Adrenal gland (tissue), 9 donors: ENCODE measurements at regions not wholly inside any gene's neighbourhood (a gene's known extent, or its start where the extent isn't known, plus 50 kb on each side); places are given as distances from the start of the nearest gene placed in this dataset.

Experiments
- DNase-seq, 7 donors: peaks; one replicate each; pipeline ENCODE4 v3.0.0-alpha.2; 2019 to 2020
- H3K27ac ChIP-seq, 5 donors: fragments of 200-600 bp; sonication (generic) in 4 of 5; 1 replicate in 3 of 5; 2 replicates in 2 of 5; pipeline versions ENCODE4 v1.5.1 to v1.8.0; 2016 to 2020; ENCODE audit warnings: mild to moderate bottlenecking in 1 of 5
- H3K27me3 ChIP-seq: fragments of 200-600 bp; 2 replicates; pipeline ENCODE4 v1.8.0; 2021
- H3K36me3 ChIP-seq, 2 donors: fragments of 200-600 bp; replicated peaks in 1 of 2; 1 replicate in 1 of 2; 2 replicates in 1 of 2; pipeline versions ENCODE4 v1.5.1 to v1.8.0; 2018 to 2022
- H3K4me1 ChIP-seq, 2 donors: fragments of 200-600 bp; replicated peaks in 1 of 2; 1 replicate in 1 of 2; 2 replicates in 1 of 2; pipeline versions ENCODE4 v1.5.1 to v1.8.0; 2018 to 2021
- H3K4me3 ChIP-seq, 4 donors: fragments of 200-600 bp; sonication (generic) in 3 of 4; one replicate each; pipeline ENCODE4 v1.5.1; 2016 to 2018
- H3K9me3 ChIP-seq, 3 donors: fragments of 200-600 bp; sonication (generic) in 1 of 3; replicated peaks in 1 of 3; 1 replicate in 2 of 3; 2 replicates in 1 of 3; pipeline versions ENCODE4 v1.5.1 to v1.8.0; 2016 to 2021
- CTCF ChIP-seq, 6 experiments: fragments of 450-650 bp in 4 of 6; fragments of 200-600 bp in 2 of 6; sonication (generic) in 1 of 6; IDR thresholded peaks; 1 replicate in 5 of 6; 2 replicates in 1 of 6; pipeline versions ENCODE4 v1.5.1 to v1.8.0; 2016 to 2021; ENCODE audit warnings: antibody characterized with exemption in 6 of 6, mild to moderate bottlenecking in 2 of 6, moderate library complexity in 1 of 6
- POLR2A ChIP-seq, 2 donors: fragments of 450-650 bp; IDR thresholded peaks; one replicate each; pipeline ENCODE4 v1.6.1; 2017; ENCODE audit warnings: antibody characterized with exemption in 2 of 2, mild to moderate bottlenecking in 2 of 2, moderate library complexity in 1 of 2
- WGBS, 4 donors: extraction: QIAGEN DNeasy Blood & Tissue Kit in 2 of 4; methylation state at CpG; one replicate each; pipeline versions ENCODE4 v1.1.5 to v1.1.7; 2013 to 2017; 5-methylcytosine and 5-hydroxymethylcytosine counted together
- intact Hi-C, 2 donors: fragments of 100-400 bp; cut with DNase I; formaldehyde crosslinking; loops; one replicate each; pipeline versions ENCODE4 v1.14.1 to v1.15.0; 2022 to 2023
- donor health status: healthy with polysubstance abuse.
- donor health status: Bipolar disorder and iron deficiency.
- donor health status: DM: yes; HTN: yes; CAD: no.
- donor health status: DM: no; HTN: no; CAD: no.
- donor health status: DM: no; HTN: no; CAD: no.

- no peak for TF ChIP-seq POLR2A (IDR thresholded peaks at IDR 0.05)
- peak; percentile 34 to 65 (median 61) for TF ChIP-seq CTCF (IDR thresholded peaks at IDR 0.05)
- H3K36me3 ChIP-seq, result no peaks in the 10 kb centered on the region
- H3K9me3 ChIP-seq, result peaks cover 0 to 3% (median 0%) of the 10 kb centered on the region in 3 donors
- H3K27me3 ChIP-seq, result no peaks in the 10 kb centered on the region
- 62 to 69% (median 65%) methylated on average over 4 of the region's 4 CpGs for WGBS, 4 donors
- no peak overlapping the region for H3K4me3 ChIP-seq
- DNase-seq, result peak; percentile 25 to 77 (median 50)
- H3K27ac ChIP-seq, result no peak overlapping the region
- no peaks in the 10 kb centered on the region for H3K4me1 ChIP-seq
- intact Hi-C loops, result no loop called here
Measured at GRCh38 chr3:145776782-145777408, 384.1 kb downstream of the PLOD2 start.

GRCh38 chr3:145780301-145780700 is 380.7 kb downstream of the PLOD2 start:
- Histone ChIP-seq H3K27ac (no peak overlapping the region), H3K36me3 (no peaks in the 10 kb centered on the region), H3K4me1 (no peaks in the 10 kb centered on the region), H3K9me3 (peaks cover 0 to 5% (median 0%) of the 10 kb centered on the region in 3 donors), H3K4me3 (no peak overlapping the region), H3K27me3 (no peaks in the 10 kb centered on the region)
- intact Hi-C loops, result no loop called here
- TF ChIP-seq CTCF (IDR thresholded peaks at IDR 0.05) (no peak), POLR2A (IDR thresholded peaks at IDR 0.05) (no peak)
- DNase-seq, result no peak
- WGBS, 4 donors, result 79 to 89% (median 86%) methylated on average over 4 of the region's 4 CpGs

- no peak overlapping the region for H3K4me3 ChIP-seq
- H3K27me3 ChIP-seq, result no peaks in the 10 kb centered on the region
- peaks cover 0 to 5% (median 0%) of the 10 kb centered on the region in 3 donors for H3K9me3 ChIP-seq
- H3K36me3 ChIP-seq, result no peaks in the 10 kb centered on the region
- TF ChIP-seq POLR2A (IDR thresholded peaks at IDR 0.05), result no peak
- TF ChIP-seq CTCF (IDR thresholded peaks at IDR 0.05), result no peak
- no peak overlapping the region for H3K27ac ChIP-seq
- intact Hi-C loops, result no loop called here
- DNase-seq, result no peak
- no peaks in the 10 kb centered on the region for H3K4me1 ChIP-seq
Measured at GRCh38 chr3:145785668-145786067, 375.3 kb downstream of the PLOD2 start.

GRCh38 chr3:145798007-145798406 is 363.0 kb downstream of the PLOD2 start:
- Histone ChIP-seq H3K9me3 (no peaks in the 10 kb centered on the region), H3K27ac (no peak overlapping the region), H3K4me1 (no peaks in the 10 kb centered on the region), H3K36me3 (no peaks in the 10 kb centered on the region), H3K27me3 (no peaks in the 10 kb centered on the region), H3K4me3 (no peak overlapping the region)
- DNase-seq, result no peak
- WGBS, 4 donors, result 68 to 87% (median 81%) methylated on average over 3 of the region's 3 CpGs
- intact Hi-C loops, result no loop called here
- TF ChIP-seq POLR2A (IDR thresholded peaks at IDR 0.05), result no peak
- TF ChIP-seq CTCF (IDR thresholded peaks at IDR 0.05), result no peak
